ENCODE measurements at regions not wholly inside any gene's neighbourhood (a gene's known extent, or its start where the extent isn't known, plus 50 kb on each side); places are given as distances from the start of the nearest gene placed in this dataset.

DNA sequence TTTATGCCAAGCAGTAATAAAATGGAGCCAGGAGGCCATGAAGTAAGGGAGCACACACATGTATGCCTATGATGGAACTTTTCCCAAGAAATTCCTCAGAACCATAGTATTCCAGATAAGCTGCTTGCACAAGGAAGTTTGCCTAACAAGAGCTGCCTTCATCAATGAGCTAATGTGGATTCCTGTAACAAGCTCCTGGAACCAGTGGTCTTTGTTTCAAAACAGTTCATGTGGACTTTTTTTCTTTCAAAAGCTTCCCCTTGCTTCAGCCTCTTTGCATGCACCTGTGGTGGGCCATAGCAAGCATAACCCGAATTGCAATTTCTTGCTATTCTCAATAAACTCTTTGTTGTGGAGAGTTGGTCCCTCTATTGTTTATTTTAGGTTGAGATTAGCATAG, 359.6 kb downstream of the UTRN start:
- DNase-seq (ENCODE audit: low read depth, low spot score) = no peak
- Histone ChIP-seq H3K27me3 (ENCODE audit: control insufficient read depth, insufficient read depth, low read length) (no peaks in the 10 kb centered on the region), H3K9me3 (ENCODE audit: control insufficient read depth, insufficient read depth, low read length) (no peaks in the 10 kb centered on the region), H3K4me3 (ENCODE audit: low read length) (no peak overlapping the region), H3K27ac (ENCODE audit: low read length) (no peak overlapping the region), H3K36me3 (ENCODE audit: control insufficient read depth, insufficient read depth, low read length) (no peaks in the 10 kb centered on the region), H3K4me1 (ENCODE audit: control insufficient read depth, insufficient read depth, low read length) (peaks cover 3% of the 10 kb centered on the region)
- WGBS (ENCODE audit: insufficient coverage, insufficient read length) = no CpG with 5 or more reads among the region's 1 CpG

DNA sequence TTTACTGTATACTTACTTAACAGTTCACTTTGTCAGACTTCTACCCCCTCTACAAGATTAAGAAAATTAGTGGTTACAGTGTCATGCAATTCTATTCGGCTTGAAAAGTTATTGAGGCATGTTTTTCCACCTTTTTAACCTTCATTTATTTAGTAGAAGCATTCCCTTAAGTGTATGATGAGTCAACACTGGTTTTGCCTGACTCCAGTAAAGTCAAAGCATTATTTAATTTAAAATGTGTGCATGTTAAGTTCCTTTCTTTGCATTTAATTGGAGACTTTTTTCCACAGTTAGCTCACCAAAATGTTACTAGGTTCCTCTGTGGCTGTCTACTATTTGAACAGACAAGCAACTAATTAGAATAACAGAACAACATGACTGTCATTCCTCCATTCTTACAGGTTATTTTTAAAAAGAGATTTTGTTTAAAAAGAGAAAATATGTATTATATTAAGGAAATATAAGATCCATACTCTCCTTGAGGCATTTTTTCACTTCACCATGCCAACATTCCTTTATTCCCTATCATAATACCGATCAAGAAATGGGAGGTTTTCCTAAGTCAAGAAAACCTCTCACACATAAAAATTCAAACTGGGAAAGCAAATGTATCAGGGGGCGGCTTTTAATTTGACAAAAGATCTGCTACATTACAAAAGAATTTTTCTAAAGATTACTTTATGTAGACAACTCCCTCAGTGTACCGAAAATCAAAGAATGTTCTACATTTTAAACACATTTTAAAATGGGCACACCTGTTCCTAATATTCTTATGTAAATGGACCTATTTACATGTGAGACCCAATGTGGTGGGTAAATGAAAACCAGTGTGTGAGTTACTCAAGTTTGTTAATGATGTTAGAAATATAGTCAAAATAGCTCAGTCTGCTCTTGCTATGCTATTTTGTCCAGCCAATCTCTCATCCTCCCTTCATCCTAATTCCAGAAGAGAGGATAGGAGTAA, 361.2 kb downstream of the UTRN start:
- no peaks in the 10 kb centered on the region for H3K9me3 ChIP-seq (ENCODE audit: control insufficient read depth, insufficient read depth, low read length)
- H3K27me3 ChIP-seq (ENCODE audit: control insufficient read depth, insufficient read depth, low read length) = no peaks in the 10 kb centered on the region
- no CpG with 5 or more reads among the region's 4 CpGs for WGBS (ENCODE audit: insufficient coverage, insufficient read length)
- no peak overlapping the region for H3K27ac ChIP-seq (ENCODE audit: low read length)
- H3K36me3 ChIP-seq (ENCODE audit: control insufficient read depth, insufficient read depth, low read length) = no peaks in the 10 kb centered on the region
- peaks cover 3% of the 10 kb centered on the region for H3K4me1 ChIP-seq (ENCODE audit: control insufficient read depth, insufficient read depth, low read length)
- H3K4me3 ChIP-seq (ENCODE audit: low read length) = no peak overlapping the region
- no peak for DNase-seq (ENCODE audit: low read depth, low spot score)

DNA sequence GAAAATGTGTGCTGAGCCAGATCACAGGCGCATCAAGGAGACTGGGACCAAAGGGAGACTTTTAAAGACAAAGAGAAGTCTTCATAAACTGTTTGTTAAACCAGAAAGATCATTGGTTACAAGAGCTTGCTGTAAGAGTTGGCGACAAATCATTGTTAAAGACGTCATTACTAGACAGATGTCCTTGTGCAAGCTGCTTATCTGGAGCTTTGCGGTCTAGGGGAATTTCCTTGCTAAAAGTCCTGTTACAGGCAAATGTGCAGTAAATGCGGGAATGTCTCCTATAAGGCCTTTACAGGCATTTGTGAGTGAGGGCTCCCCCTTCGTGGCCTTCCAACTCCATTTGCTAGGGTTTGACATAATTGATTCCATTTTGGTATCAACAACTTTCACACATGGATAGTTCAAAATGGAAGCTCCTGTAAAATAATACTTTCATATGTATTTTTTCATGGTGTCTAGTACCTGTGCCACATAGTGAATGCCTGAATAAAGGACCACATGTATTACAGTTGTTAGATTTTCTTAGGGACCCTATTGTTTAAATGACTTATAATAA, 362.4 kb downstream of the UTRN start:
- H3K27me3 ChIP-seq (ENCODE audit: control insufficient read depth, insufficient read depth, low read length) = no peaks in the 10 kb centered on the region
- DNase-seq (ENCODE audit: low read depth, low spot score) = no peak
- no peak overlapping the region for H3K4me3 ChIP-seq (ENCODE audit: low read length)
- H3K36me3 ChIP-seq (ENCODE audit: control insufficient read depth, insufficient read depth, low read length) = no peaks in the 10 kb centered on the region
- H3K4me1 ChIP-seq (ENCODE audit: control insufficient read depth, insufficient read depth, low read length) = peaks cover 3% of the 10 kb centered on the region; the same call in 1 of the 2 replicates
- no CpG with 5 or more reads among the region's 6 CpGs for WGBS (ENCODE audit: insufficient coverage, insufficient read length)
- H3K9me3 ChIP-seq (ENCODE audit: control insufficient read depth, insufficient read depth, low read length) = no peaks in the 10 kb centered on the region
- H3K27ac ChIP-seq (ENCODE audit: low read length) = no peak overlapping the region

DNA sequence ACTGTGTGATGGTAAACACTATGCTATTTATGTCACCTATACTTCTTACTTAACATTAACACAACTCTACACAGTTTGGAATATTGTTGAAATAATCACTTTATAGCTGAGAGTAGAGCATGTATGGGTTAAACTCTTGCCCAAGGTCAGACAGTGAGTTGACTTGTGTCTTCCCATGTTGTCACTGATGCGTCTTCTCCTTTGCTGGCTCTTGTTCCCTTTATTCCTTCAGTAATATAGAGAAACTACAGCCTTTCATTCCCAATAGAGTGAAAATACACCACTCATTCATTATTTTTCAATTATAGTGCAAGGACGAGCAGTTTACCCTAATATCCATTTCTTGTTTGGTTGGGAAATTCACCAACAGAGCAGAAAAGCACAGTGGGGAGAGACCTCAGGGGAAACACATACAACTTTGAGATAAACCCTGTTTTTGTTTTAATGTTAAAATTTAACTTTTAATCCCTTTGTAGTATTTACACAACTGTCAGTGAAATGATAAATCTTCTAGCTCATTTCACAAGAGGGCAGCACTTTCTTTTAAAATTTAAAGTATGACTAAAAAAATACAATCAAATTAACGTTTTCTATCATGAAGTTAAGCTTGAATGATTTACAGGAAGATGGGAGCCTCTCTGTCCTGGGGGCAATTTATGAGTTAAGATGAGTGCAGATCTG, 363.0 kb downstream of the UTRN start:
- Histone ChIP-seq H3K9me3 (ENCODE audit: control insufficient read depth, insufficient read depth, low read length) (no peaks in the 10 kb centered on the region), H3K4me3 (ENCODE audit: low read length) (no peak overlapping the region), H3K4me1 (ENCODE audit: control insufficient read depth, insufficient read depth, low read length) (peaks cover 3% of the 10 kb centered on the region; the same call in 1 of the 2 replicates), H3K27ac (ENCODE audit: low read length) (no peak overlapping the region), H3K36me3 (ENCODE audit: control insufficient read depth, insufficient read depth, low read length) (no peaks in the 10 kb centered on the region), H3K27me3 (ENCODE audit: control insufficient read depth, insufficient read depth, low read length) (no peaks in the 10 kb centered on the region)
- no CpG with 5 or more reads among the region's 3 CpGs for WGBS (ENCODE audit: insufficient coverage, insufficient read length)
- DNase-seq (ENCODE audit: low read depth, low spot score) = no peak

DNA sequence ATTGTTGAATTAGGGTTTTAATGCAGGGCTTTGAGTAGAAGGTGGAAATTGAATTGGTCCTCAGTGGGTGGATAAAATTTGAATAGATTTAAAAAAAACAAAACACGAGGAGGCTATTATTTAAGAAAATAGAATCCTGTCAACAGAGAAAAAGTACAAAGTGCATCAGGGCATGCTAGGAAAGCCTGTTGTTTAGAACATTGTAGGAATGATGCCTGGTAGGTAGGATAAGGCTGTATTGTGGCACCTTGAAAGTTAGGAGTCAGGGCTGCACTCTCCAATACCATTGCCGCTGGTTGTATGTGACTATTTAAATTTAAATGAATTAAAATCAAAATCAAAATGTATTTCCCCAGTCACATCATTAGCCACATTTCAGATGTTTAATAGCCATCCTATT, 363.9 kb downstream of the UTRN start:
- no CpG with 5 or more reads among the region's 2 CpGs for WGBS (ENCODE audit: insufficient coverage, insufficient read length)
- Histone ChIP-seq H3K9me3 (ENCODE audit: control insufficient read depth, insufficient read depth, low read length) (no peaks in the 10 kb centered on the region), H3K27me3 (ENCODE audit: control insufficient read depth, insufficient read depth, low read length) (no peaks in the 10 kb centered on the region), H3K27ac (ENCODE audit: low read length) (no peak overlapping the region), H3K4me3 (ENCODE audit: low read length) (no peak overlapping the region), H3K4me1 (ENCODE audit: control insufficient read depth, insufficient read depth, low read length) (peaks cover 3% of the 10 kb centered on the region; the same call in 1 of the 2 replicates), H3K36me3 (ENCODE audit: control insufficient read depth, insufficient read depth, low read length) (no peaks in the 10 kb centered on the region)
- DNase-seq (ENCODE audit: low read depth, low spot score) = no peak

DNA sequence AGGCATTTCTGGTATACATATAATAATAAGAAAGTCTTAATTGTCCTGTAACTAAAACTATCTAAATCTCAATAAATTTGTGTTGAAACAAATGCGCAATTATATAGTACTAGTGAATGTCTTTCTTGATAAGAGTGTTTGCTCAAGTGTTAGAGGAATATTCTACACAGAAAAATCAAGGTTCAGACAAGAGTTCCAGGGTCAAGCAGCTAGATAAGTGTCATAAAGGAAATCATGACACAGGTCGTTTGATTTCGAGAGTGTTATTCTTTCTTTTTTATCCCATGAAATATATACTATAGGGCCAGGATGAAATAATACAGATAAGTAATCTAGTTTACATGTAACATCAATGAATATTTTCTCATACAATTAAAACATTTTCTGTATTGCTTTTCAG, 366.1 kb downstream of the UTRN start:
- Histone ChIP-seq H3K4me1 (ENCODE audit: control insufficient read depth, insufficient read depth, low read length) (peaks cover 3% of the 10 kb centered on the region), H3K36me3 (ENCODE audit: control insufficient read depth, insufficient read depth, low read length) (no peaks in the 10 kb centered on the region), H3K4me3 (ENCODE audit: low read length) (no peak overlapping the region), H3K9me3 (ENCODE audit: control insufficient read depth, insufficient read depth, low read length) (no peaks in the 10 kb centered on the region), H3K27me3 (ENCODE audit: control insufficient read depth, insufficient read depth, low read length) (no peaks in the 10 kb centered on the region), H3K27ac (ENCODE audit: low read length) (no peak overlapping the region)
- WGBS (ENCODE audit: insufficient coverage, insufficient read length) = no CpG with 5 or more reads among the region's 3 CpGs
- DNase-seq (ENCODE audit: low read depth, low spot score) = no peak

DNA sequence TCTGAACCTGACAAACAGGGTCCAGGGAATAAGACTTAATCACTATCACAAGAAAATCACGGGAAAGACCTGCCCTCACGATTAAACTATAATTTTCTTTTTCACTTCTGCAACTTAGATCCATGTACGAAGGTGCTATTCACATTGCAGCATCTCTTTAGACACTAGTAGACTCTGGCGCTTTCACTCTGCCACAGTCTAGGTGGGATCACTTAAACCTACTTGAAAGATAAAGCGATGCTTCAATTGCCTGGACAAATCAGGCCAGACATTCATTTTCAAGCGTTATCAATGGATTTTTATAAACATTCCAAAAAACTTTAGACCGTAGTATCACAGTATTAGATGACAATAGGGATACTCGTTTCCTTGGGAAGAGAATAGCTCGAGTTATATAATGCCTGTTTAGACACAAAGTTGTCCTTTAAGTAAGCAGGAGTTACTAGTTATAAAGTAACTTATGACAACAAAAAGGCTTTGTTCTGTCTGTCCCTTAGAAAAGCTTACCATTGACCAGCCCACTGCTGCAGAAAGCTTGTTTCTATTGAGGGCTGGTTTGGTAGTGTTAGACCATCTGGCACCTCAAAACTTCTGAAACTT, 367.3 kb downstream of the UTRN start:
- no CpG with 5 or more reads among the region's 9 CpGs for WGBS (ENCODE audit: insufficient coverage, insufficient read length)
- H3K4me3 ChIP-seq (ENCODE audit: low read length) = no peak overlapping the region
- H3K9me3 ChIP-seq (ENCODE audit: control insufficient read depth, insufficient read depth, low read length) = no peaks in the 10 kb centered on the region
- H3K27ac ChIP-seq (ENCODE audit: low read length) = no peak overlapping the region
- no peaks in the 10 kb centered on the region for H3K36me3 ChIP-seq (ENCODE audit: control insufficient read depth, insufficient read depth, low read length)
- H3K4me1 ChIP-seq (ENCODE audit: control insufficient read depth, insufficient read depth, low read length) = peaks cover 3% of the 10 kb centered on the region
- DNase-seq (ENCODE audit: low read depth, low spot score) = no peak
- no peaks in the 10 kb centered on the region for H3K27me3 ChIP-seq (ENCODE audit: control insufficient read depth, insufficient read depth, low read length)

DNA sequence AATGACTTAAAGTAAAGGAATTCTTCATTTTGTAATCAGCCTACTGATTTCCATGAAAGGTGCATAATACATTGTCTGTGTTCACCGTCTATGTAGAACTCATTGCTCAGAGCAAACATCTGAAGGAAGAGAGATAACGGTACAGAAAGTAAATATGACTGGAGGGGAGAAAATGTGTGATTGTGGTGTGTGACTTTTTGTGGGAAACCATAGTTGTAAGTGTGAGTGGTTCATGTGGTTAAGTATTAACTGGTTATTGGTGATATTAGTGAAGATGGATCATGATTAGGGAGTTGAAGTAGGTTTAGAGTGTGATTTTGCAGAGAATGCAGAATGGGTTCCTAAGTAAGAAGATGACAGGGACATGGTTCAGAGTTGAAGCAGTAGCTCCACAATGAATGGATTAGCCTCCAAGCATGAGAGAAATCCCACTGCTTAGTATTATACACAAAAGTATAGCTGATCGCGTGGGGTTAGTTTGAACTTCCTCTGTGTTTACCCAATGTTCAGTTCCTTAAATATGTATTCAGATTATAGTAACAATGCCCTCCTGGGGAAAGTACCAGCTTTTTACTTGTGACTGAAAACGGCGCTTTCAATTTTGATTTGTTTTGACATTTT, 368.9 kb downstream of the UTRN start:
- no peak for DNase-seq (ENCODE audit: low read depth, low spot score)
- Histone ChIP-seq H3K27me3 (ENCODE audit: control insufficient read depth, insufficient read depth, low read length) (no peaks in the 10 kb centered on the region), H3K27ac (ENCODE audit: low read length) (no peak overlapping the region), H3K4me3 (ENCODE audit: low read length) (no peak overlapping the region), H3K9me3 (ENCODE audit: control insufficient read depth, insufficient read depth, low read length) (no peaks in the 10 kb centered on the region), H3K36me3 (ENCODE audit: control insufficient read depth, insufficient read depth, low read length) (no peaks in the 10 kb centered on the region), H3K4me1 (ENCODE audit: control insufficient read depth, insufficient read depth, low read length) (peaks cover 2% of the 10 kb centered on the region)
- WGBS (ENCODE audit: insufficient coverage, insufficient read length) = no CpG with 5 or more reads among the region's 6 CpGs

DNA sequence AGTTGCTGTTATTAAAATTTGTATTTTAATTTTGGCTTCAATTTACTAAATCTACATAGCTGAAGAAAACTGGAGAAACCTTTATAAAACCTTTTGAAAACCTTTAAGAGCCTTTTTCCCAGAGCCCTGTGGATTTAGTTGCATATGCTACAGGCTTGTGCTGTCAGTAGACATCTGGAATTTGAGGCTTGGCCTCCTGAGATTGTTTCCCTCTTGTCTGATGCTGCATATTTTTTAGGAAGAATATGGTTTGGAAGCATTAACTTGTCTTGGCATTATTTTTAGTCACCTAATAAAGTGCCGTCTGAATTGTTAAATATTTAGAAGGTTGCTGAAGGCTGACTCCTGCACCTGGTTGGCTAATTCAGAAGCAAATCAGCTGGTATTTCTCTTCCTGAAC, 369.4 kb downstream of the UTRN start:
- no peaks in the 10 kb centered on the region for H3K36me3 ChIP-seq (ENCODE audit: control insufficient read depth, insufficient read depth, low read length)
- H3K27me3 ChIP-seq (ENCODE audit: control insufficient read depth, insufficient read depth, low read length) = no peaks in the 10 kb centered on the region
- H3K27ac ChIP-seq (ENCODE audit: low read length) = no peak overlapping the region
- WGBS (ENCODE audit: insufficient coverage, insufficient read length) = no CpG with 5 or more reads among the region's 1 CpG
- H3K4me1 ChIP-seq (ENCODE audit: control insufficient read depth, insufficient read depth, low read length) = peaks cover 2% of the 10 kb centered on the region; the same call in 1 of the 2 replicates
- no peak for DNase-seq (ENCODE audit: low read depth, low spot score)
- no peaks in the 10 kb centered on the region for H3K9me3 ChIP-seq (ENCODE audit: control insufficient read depth, insufficient read depth, low read length)
- H3K4me3 ChIP-seq (ENCODE audit: low read length) = no peak overlapping the region

DNA sequence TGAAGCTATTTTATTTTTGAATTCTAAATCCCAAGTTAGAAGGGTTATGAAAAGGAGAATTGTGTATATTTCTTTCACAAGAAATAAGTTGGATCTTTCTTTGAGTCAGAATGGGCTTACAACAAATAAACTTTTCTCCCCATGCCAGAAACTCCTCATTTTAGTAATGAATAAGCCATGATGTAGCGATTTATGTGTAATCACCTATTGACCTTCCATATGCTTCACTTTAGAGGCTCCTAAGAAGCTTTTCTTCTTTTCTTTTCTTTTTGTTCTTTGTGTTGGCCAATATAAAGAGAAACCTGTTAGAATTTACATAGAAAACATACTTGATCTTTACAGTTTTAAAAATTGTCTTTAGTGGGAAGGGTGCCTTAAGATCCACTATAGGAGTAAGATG, 370.2 kb downstream of the UTRN start:
- no peak overlapping the region for H3K4me3 ChIP-seq (ENCODE audit: low read length)
- no peak overlapping the region for H3K27ac ChIP-seq (ENCODE audit: low read length)
- no peaks in the 10 kb centered on the region for H3K36me3 ChIP-seq (ENCODE audit: control insufficient read depth, insufficient read depth, low read length)
- no CpG with 5 or more reads among the region's 1 CpG for WGBS (ENCODE audit: insufficient coverage, insufficient read length)
- H3K9me3 ChIP-seq (ENCODE audit: control insufficient read depth, insufficient read depth, low read length) = no peaks in the 10 kb centered on the region
- no peaks in the 10 kb centered on the region for H3K27me3 ChIP-seq (ENCODE audit: control insufficient read depth, insufficient read depth, low read length)
- no peak for DNase-seq (ENCODE audit: low read depth, low spot score)
- peaks cover 5% of the 10 kb centered on the region; the same call in 1 of the 2 replicates for H3K4me1 ChIP-seq (ENCODE audit: control insufficient read depth, insufficient read depth, low read length)

All from iPS DF 6.9 (cell line).